NCI-H748 (cell line): ENCODE measurements at regions not wholly inside any gene's neighbourhood (a gene's known extent, or its start where the extent isn't known, plus 50 kb on each side); places are given as distances from the start of the nearest gene placed in this dataset.

ENCODE experiments used
- DNase-seq: peaks from one replicate; lab custom pipeline; 2025; ENCODE audit not compliant: unreplicated experiment; lab: John Stamatoyannopoulos, UW

DNA sequence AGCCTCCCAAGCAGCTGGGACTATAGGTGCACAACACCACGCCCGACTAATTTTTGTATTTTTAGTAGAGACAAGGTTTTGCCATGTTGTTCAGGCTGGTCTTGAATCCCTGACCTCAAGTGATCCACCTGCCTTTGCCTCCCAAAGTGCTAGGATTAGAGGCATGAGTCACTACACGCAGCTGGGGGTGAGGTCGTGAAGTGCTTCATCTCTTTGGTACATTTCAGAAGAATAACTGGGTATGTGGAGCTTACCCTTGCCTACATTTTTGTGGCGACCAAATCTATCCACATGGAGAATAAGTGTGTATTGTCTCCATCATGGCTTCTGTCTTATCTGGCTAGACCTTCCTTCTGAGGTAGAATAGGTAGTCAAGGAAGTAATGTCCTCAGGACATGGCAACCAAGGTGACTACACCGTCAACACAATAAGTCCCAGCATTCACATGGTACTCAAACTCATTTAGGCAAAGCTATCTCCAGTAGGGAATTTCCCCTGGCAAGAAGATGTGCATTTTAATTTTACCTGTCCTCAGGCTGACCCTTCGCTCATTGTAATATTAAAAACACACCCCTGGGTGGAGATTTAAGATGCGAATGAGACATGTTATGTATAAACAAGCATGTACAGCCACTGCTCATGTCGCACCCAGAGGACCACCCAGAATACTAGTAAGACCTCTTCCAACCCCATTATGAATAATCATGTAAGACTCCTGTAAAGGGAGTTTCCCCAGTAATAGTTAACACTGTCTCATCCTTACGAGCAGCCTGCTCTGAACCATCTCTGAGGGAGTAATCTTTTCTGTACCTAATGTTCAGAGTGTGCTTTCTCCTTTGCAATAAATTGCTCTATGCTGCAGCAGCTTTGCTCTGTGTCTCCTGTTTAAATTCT lies 1173.2 kb downstream of the TAF11L14 start:
- no peak for DNase-seq

DNA sequence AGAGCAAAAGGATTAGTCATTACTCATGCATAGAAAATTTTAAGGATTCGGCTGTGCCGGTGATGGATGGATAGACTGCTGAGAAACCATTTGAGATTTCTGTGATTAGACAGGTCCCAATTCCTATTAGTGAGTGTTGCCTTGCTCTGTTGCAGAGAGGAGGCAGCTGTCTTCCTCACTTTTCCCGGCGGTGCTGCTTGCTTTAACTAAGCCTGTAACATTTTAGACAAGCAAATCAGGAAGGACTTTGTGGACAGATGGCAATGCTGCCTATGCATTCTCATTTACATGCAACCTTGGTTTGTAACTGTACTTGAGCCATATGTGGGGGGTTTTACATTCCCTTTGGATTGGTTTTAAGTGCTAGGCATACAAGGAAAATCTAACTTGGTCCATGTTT lies 1176.3 kb downstream of the CDH18 start:
- no peak for DNase-seq

DNA sequence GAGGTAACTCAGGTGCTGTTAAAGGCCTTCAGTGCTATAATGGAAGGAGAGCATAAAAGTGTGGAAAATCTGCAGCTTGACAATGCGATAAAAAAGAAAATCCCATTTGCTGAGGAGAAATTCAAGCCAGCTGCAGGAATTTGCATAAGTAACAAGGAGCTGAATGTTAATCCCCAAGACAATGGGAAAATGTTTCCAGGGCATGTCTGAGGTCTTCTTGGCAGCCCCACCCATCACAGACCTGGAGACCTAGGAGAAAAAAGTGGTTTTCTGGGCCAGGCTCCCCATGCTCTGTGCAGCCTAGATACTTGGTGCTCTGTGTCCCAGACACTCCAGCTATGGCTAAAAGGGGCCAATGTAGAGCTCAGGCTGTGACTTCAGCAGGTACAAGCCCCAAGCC lies 1159.6 kb downstream of the CDH18 start:
- DNase-seq = no peak

DNA sequence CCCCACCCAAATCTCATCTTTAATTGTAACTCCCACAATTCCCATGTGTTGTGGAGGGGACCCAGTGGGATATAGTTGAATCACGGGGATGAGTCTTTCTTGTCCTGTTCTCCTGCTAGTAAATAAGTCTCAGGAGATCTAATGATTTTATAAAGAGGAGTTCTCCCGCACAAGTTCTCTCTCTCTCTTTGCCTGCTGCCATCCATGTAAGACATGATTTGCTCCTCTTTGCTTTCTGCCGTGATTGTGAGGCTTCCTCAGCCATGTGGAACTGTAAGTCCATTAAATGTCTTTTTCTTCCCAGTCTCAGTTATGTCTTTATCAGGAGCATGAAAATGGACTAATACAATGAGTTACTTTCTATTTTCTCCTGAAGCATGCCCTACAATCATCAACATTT lies 1158.5 kb downstream of the CDH18 start:
- no peak for DNase-seq

DNA sequence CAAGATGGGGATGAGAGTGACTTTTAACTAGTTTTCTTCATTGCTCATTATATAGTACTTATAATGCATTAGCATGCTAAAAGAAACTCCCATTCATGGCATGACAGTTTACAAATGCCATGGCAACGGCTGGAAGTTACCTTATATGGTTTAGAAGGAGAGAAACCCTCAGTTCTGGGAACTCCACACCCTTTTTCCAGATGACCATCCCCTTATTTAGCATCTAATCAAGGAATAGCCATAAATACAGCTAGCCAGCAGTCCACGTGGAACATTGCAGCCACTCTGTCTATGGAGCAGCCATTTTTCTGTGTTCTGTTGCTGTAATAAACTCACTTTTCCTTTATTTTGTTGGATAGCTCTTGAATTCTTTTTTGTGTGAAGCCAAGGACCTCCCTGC lies 1137.8 kb downstream of the CDH18 start:
- DNase-seq = peak; percentile 29

DNA sequence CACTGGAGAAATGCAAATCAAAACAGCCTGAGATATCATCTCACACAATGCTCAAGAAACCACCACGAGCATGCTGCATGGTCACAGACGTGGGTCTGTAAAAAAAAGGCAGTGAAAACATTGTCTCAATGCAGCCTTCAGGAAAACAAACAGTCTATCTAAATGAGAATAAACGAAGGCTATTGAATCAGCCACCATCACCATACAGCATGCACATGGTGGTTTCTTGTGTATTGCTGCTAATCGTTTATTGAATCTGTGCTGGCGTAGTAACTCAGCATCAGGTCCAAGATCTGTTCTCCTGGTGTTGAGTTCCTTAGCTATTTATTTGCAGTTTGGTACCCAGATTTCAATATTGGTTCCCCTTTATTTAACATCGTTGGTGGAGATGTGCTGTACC lies 1115.0 kb downstream of the CDH18 start:
- DNase-seq = peak; percentile 50

DNA sequence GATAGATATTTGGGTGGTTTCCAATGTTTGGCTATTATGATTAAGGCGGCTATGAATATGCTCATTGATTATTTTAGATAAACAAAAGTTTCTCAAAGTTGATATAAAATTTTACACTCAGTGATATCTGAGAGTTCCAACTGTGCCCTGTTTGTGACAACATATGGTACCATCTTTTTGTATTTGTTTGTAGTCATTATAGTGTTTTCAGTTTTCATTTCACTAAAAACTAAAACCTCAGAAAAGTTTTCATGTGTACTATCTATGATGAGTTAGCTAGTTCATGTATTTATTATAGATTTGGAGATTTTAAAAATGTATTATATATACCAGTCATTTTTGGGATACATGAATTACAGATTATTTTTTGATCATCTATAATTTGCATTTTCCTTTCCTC lies 1111.4 kb downstream of the CDH18 start:
- no peak for DNase-seq

DNA sequence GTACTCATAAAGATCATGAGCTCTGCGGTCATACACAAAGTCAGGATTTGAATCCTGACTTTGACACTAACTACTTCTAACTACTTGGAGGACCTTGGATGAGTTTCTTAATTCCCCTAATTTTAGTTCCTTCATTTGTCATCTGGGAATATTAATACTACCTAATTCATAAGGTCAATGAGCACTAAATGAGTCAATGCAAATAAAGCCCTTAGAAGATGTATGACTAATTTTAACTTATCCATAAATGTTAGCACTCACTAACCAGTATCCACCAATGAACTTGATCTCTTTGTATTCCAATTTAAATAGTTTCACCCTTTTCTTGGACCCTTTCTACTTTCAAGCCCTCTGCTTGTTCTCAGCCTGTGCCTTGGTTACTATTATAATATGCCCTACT lies 1106.4 kb downstream of the CDH18 start:
- no peak for DNase-seq

DNA sequence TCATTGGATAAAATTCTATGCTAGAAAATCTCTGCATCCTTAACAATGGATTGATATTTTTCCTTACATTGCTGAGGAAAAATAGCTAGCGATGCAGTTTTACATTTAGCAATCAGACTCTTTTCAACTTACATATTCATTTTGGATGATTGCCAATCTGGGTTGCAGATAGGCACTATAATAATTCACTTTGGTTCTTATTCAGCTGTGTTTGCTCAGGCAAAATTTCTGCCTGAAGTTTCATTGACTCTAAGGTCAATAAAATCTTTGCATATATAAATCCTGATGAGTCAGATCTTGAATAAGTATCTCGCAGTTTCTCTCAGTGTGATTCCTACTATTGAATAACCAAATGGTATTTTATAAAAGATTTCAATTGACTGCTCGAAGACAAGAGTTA lies 1105.8 kb downstream of the CDH18 start:
- peak; percentile 74 for DNase-seq

DNA sequence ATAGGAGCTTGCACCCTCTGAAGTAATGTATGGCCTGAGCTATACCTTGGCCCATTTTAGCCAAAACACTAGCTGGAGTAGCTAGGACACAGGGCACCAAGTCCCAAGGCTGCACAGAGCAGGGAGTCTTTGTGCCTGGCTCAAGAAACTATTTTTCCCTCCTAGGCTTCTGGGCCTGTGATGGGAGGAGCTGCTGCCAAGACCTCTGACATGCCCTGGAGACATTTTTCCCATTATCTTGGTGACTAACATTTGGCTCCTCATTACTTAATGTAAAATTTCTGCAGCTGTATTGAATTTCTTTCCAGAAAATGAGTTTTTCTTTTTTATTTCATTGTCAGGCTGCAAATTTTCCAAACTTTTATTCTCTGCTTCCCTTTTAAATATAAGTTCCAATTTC lies 1099.2 kb downstream of the CDH18 start:
- DNase-seq = no peak

DNA sequence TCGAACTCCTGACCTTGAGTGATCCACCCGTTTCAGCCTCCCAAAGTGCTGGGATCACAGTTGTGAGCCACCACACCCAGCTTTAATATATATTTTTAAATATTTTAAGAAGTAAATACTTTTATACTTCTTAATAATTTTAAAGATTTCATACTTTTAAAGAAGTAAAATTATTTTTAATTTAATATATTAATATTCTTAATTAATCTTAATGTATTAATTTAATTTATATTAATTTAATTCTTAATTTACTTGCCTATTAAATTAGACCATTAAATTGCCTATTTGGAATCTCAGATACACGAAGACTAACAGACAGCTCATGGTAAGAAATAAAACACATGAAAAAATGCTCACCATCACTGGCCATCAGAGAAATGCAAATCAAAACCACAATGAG lies 1087.4 kb downstream of the CDH18 start:
- no peak for DNase-seq

DNA sequence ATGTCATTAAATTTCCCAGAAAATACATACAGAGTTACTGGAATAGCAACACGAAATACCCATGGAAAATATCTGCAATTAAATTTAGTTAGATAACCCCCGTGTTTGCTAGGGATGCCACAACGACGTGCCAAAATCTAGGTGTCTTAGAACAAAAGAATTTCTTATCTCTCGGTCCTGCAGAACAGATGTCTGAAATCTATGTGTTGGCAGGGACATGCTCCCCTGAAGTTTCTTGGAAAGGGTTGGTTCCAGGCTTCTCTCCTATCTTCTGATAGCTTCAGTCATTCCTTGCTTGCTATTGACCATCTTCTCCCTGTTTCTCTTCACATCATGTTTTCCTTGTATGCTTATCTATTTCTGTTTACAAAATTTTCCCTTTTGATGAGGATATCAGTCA lies 1067.0 kb downstream of the CDH18 start:
- no peak for DNase-seq

DNA sequence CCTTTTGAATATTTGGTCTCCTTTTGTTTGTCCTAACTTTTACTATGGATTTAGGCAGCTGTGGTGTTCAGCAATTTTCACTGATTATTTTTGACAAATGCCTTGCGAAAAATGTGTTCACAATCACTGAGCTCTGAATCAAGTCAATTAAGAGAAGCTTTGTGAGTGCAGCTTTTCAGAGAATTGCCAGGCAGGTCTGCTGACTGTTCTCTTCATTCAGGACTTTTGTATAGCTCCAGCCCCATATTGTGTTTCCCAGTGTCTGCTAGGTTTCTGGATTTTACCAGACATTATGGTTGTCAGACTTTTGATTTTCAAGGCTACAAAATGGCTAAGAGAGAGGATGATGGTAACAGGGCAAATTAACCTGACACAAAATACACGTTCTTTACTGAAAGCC lies 1055.9 kb downstream of the CDH18 start:
- DNase-seq = no peak

DNA sequence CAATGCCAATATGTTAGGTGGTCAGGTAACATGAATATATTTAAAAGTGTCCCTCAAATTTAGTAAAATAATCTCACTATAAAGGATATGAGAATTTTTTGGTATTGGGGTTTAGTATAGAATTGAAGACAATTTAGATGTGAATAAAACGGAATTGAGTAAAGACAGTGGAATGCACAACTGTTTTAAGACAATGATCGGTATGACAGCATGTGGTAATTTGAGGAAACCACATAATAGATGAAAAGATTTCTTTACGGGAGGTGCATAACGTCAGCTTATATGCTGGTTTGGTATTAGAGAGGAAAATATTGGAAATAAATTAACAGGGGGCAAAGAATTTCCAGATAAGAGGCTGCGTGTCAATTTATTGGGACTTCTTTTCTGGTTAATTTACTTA lies 1043.2 kb downstream of the CDH18 start:
- DNase-seq = no peak

DNA sequence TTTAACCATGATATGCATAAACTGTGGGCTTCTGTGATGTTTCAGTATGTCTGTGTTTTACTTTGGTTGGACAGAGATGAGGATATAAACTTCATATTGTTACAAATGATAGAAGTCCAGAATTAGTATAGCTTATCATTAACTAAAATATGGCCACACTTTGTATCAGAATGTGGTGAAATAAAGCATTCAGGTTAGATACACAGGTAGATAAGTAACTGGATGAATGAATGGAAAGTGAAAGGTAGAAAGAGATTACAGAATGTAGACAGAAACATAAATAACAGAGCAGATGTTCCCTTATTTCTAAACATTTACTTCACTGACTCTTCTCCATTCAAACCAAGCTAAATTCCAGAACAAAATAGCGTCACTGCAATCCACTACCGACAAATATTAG lies 1033.8 kb downstream of the CDH18 start:
- no peak for DNase-seq

DNA sequence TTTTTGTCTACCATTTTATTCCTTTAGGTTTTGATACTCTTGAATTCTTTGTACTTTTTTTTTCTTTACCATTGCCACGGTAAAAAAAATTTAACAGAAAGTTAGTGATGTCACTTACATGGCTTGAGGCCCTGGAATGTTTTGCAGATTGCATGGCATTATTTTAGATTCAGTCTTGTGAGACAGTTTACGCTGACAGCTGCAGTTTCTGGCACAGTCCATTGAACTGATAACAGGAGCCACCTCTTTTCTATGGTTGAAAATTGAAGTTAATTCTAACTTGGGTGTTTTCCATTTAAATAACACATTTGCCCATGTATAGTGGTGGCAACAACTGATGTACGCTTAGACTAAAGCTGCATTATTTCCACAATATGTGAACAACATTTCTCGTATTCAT lies 1028.5 kb downstream of the CDH18 start:
- DNase-seq = no peak

DNA sequence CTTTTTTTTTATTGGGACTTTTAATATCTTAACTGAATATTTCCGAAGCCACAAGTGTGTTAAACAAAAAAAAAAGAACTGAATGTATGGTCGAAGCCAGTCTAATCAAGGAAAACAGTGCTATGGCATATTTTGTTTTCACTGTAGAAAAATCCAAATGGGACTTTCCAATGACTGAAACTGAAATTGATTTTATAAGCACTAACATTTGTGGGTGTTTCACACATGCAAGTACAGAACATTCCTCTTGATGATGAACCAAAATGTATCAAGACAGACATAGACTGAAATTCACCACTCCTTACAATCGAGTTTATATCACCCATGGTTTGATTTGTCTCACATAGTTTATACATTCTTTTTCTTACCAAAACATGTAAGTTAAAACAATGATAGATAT lies 1026.8 kb downstream of the CDH18 start:
- DNase-seq = no peak

DNA sequence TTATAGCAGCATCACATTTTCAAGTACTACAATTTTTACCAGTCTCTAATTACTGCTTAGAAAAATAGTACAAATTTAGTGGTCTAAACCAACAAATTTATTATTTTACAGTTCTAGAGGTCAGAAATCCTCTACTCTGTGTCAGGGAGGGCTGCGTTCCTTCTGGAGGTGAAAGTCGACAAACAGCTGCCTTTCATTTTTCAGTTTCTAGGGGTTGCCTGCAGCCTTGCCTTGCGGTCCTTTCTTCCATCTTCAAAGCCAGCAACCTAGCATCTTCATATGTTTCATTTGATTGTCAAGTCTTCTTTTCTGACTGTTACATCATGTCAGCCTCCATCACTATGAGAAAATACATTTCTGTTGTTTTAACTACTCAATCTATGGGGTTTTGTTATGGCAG lies 1022.1 kb downstream of the CDH18 start:
- DNase-seq = no peak

DNA sequence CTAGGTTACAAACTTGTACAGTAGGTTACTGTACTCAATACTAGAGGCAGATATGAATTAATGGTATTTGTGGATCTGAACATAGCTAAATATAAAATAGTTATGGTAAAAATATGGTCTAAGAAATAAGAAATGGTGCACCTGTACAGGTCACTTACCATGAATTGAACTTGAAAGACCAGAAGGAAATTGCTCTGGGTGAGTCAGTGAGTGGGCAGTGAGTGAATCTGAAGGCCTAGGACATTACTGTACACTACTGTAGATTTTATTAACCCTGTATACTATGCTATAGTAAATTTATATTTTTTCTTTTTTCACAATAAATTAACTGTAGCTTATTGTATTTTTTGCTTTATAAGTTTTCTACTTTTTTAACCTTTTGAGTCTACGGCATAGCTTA lies 1020.4 kb downstream of the CDH18 start:
- DNase-seq = no peak

DNA sequence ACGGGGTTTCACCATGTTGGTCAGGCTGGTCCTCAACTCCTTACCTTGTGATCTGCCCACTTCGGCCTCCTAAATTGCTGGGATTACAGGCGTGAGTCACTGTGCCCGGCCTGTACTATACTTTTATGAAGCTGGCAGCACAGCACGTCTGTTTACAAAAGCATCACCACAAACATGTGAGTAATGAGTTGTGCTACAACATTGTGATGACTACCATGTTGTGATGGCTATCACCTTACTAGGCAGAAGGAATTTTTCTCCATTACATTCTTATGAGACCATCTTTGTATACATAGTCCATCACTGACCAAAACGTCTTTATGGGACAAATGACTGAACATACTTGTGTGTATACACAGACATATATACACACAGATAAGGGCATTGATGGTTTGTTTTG lies 1019.0 kb downstream of the CDH18 start:
- DNase-seq = no peak

DNA sequence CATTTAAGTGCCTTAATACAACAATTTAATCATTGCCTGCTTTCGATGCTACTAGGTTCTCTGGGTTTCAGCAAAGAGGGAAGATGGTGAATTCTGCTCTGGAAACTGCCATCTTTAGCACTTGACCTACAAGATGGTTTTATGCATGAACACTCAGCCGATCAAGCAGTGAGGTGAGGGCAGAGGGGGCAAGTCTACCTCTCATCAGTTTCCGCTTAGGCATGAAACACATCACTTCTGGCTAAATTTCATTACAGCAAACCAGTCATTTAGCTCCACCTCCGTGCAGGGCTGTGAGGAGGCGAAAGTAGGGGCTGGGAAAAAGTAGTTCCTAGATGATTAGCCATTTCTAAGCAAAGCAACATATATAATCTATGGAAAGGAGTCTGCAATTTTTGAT lies 1018.0 kb downstream of the CDH18 start:
- no peak for DNase-seq

DNA sequence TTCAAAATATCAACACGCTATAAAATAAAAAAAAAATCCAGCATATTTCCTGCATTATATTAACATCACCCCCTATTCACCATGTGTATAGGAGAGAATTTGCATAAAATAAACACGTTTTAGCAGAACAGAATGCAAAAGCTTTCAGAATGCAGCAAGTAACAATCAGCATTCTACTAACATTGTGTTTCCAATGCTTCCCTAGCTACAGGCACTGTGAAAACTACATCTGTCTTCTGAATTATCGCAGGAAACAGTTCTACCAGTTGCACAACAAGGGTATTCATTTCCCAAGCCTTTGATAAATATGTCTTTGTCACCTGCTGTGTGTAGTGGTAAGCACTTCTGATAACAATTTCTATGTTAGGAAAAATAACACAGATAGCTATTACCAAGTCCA lies 1015.8 kb downstream of the CDH18 start:
- peak; percentile 51 for DNase-seq

DNA sequence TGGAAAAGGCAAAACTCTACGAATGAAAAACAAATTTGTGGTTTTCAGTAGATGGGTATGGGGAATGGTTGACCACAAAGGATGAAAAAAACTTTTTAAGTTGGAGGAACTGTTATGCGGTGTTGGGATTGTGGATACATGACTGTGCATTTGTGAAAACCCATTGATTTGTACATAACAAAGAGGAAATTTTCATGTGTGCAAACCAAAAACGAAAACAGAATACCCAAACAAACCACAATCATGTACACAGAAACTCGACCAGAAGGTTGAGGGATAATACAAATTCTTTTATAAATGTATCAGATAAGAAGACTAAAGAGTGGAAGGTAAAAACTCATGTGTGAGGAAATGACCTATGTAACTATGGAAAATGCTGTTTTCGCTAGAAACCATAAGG lies 1012.4 kb downstream of the CDH18 start:
- no peak for DNase-seq
